ENCODE measurements at regions not wholly inside any gene's neighbourhood (a gene's known extent, or its start where the extent isn't known, plus 50 kb on each side); places are given as distances from the start of the nearest gene placed in this dataset.
"Not testable (repeated sequence)": the region's sequence is repeated elsewhere in the genome, so short reads cannot be mapped to it uniquely, and the experiment has no call there.

- intact Hi-C loops (cut with micrococcal nuclease; ENCODE audit: unreplicated experiment) = no loop called here
- no peaks in the 10 kb centered on the region for H3K4me1 Mint-ChIP-seq (ENCODE audit: low read depth, unreplicated experiment)
- Histone ChIP-seq H3K4me3 (ENCODE audit: low read depth, low read length) (no peak overlapping the region), H3K36me3 (ENCODE audit: control insufficient read depth, insufficient read depth, low read length) (no peaks in the 10 kb centered on the region), H3K9me3 (no peaks in the 10 kb centered on the region), H3K27me3 (replicated peaks; ENCODE audit: control insufficient read depth, insufficient read depth, low read length) (no peaks in the 10 kb centered on the region), H3K4me1 (no peaks in the 10 kb centered on the region)
- DNase-seq = no peak
- POLR2A ChIA-PET = no interaction called here
- no peak overlapping the region for H3K27ac Mint-ChIP-seq (ENCODE audit: unreplicated experiment)
- H3K9me3 Mint-ChIP-seq (ENCODE audit: unreplicated experiment) = no peaks in the 10 kb centered on the region
- no peak overlapping the region for H3K4me3 Mint-ChIP-seq (ENCODE audit: unreplicated experiment)
- no TSS peak for BruUV-seq (replicated peaks)
- H3K36me3 Mint-ChIP-seq (ENCODE audit: insufficient read depth, unreplicated experiment) = no peaks in the 10 kb centered on the region
- no peak for TF ChIP-seq CTCF (IDR thresholded peaks at IDR 0.05; ENCODE audit: insufficient read depth in 1 of 2, low read depth in 1 of 2, low read length in 1 of 2, severe bottlenecking in 1 of 2, unreplicated experiment in 1 of 2)
- CTCF ChIA-PET = no interaction called here
- no peaks in the 10 kb centered on the region for H3K27me3 Mint-ChIP-seq (ENCODE audit: insufficient read depth, unreplicated experiment)
These were observed 528.4 kb upstream of the TOM1L1 start for GRCh38 chr17:54372069-54372749.

GRCh38 chr17:54373970-54374369 is 526.7 kb upstream of the TOM1L1 start:
- H3K9me3 ChIP-seq = no peaks in the 10 kb centered on the region
- no TSS peak for BruUV-seq (replicated peaks)
- no peak overlapping the region for H3K27ac Mint-ChIP-seq (ENCODE audit: unreplicated experiment)
- H3K4me3 Mint-ChIP-seq (ENCODE audit: unreplicated experiment) = no peak overlapping the region
- H3K36me3 Mint-ChIP-seq (ENCODE audit: insufficient read depth, unreplicated experiment) = no peaks in the 10 kb centered on the region
- TF ChIP-seq CTCF (IDR thresholded peaks at IDR 0.05; ENCODE audit: insufficient read depth in 1 of 2, low read depth in 1 of 2, low read length in 1 of 2, severe bottlenecking in 1 of 2, unreplicated experiment in 1 of 2) = no peak
- no peaks in the 10 kb centered on the region for H3K27me3 ChIP-seq (replicated peaks; ENCODE audit: control insufficient read depth, insufficient read depth, low read length)
- H3K36me3 ChIP-seq (ENCODE audit: control insufficient read depth, insufficient read depth, low read length) = no peaks in the 10 kb centered on the region
- ChIA-PET CTCF (no interaction called here), POLR2A (no interaction called here)
- H3K4me3 ChIP-seq (ENCODE audit: low read depth, low read length) = no peak overlapping the region
- no peaks in the 10 kb centered on the region for H3K27me3 Mint-ChIP-seq (ENCODE audit: insufficient read depth, unreplicated experiment)
- H3K4me1 ChIP-seq = no peaks in the 10 kb centered on the region
- H3K9me3 Mint-ChIP-seq (ENCODE audit: unreplicated experiment) = no peaks in the 10 kb centered on the region
- DNase-seq = no peak
- no peaks in the 10 kb centered on the region for H3K4me1 Mint-ChIP-seq (ENCODE audit: low read depth, unreplicated experiment)
- intact Hi-C loops (cut with micrococcal nuclease; ENCODE audit: unreplicated experiment) = no loop called here

GRCh38 chr17:54376409-54376808 is 524.2 kb upstream of the TOM1L1 start:
- CTCF ChIA-PET, POLR2A ChIA-PET: not testable (repeated sequence)

GRCh38 chr17:54381482-54381881 is 519.2 kb upstream of the TOM1L1 start:
- ChIA-PET POLR2A (no interaction called here), CTCF (no interaction called here)
- Histone ChIP-seq H3K9me3 (no peaks in the 10 kb centered on the region), H3K4me1 (no peaks in the 10 kb centered on the region), H3K4me3 (ENCODE audit: low read depth, low read length) (no peak overlapping the region), H3K36me3 (ENCODE audit: control insufficient read depth, insufficient read depth, low read length) (no peaks in the 10 kb centered on the region), H3K27me3 (replicated peaks; ENCODE audit: control insufficient read depth, insufficient read depth, low read length) (no peaks in the 10 kb centered on the region)
- intact Hi-C loops (cut with micrococcal nuclease; ENCODE audit: unreplicated experiment) = no loop called here
- Mint-ChIP-seq H3K4me3 (ENCODE audit: unreplicated experiment) (no peak overlapping the region), H3K36me3 (ENCODE audit: insufficient read depth, unreplicated experiment) (no peaks in the 10 kb centered on the region), H3K27ac (ENCODE audit: unreplicated experiment) (no peak overlapping the region), H3K9me3 (ENCODE audit: unreplicated experiment) (peaks cover 9% of the 10 kb centered on the region), H3K27me3 (ENCODE audit: insufficient read depth, unreplicated experiment) (no peaks in the 10 kb centered on the region), H3K4me1 (ENCODE audit: low read depth, unreplicated experiment) (no peaks in the 10 kb centered on the region)
- no peak for DNase-seq
- no peak for TF ChIP-seq CTCF (IDR thresholded peaks at IDR 0.05; ENCODE audit: insufficient read depth in 1 of 2, low read depth in 1 of 2, low read length in 1 of 2, severe bottlenecking in 1 of 2, unreplicated experiment in 1 of 2)
- no TSS peak for BruUV-seq (replicated peaks)

More at GRCh38 chr17:54376409-54376808, 524.2 kb upstream of the TOM1L1 start:
- H3K4me3 ChIP-seq (ENCODE audit: low read depth, low read length); H3K27me3 ChIP-seq (replicated peaks; ENCODE audit: control insufficient read depth, insufficient read depth, low read length); H3K4me1 ChIP-seq; H3K36me3 ChIP-seq (ENCODE audit: control insufficient read depth, insufficient read depth, low read length); H3K27ac Mint-ChIP-seq (ENCODE audit: unreplicated experiment); H3K4me1 Mint-ChIP-seq (ENCODE audit: low read depth, unreplicated experiment); H3K4me3 Mint-ChIP-seq (ENCODE audit: unreplicated experiment); intact Hi-C loops (cut with micrococcal nuclease; ENCODE audit: unreplicated experiment); H3K36me3 Mint-ChIP-seq (ENCODE audit: insufficient read depth, unreplicated experiment); H3K9me3 ChIP-seq; BruUV-seq (replicated peaks); H3K9me3 Mint-ChIP-seq (ENCODE audit: unreplicated experiment); H3K27me3 Mint-ChIP-seq (ENCODE audit: insufficient read depth, unreplicated experiment); DNase-seq: not testable (repeated sequence)
